GM18502 (cell line): ENCODE measurements at regions not wholly inside any gene's neighbourhood (a gene's known extent, or its start where the extent isn't known, plus 50 kb on each side); places are given as distances from the start of the nearest gene placed in this dataset.
A peak's percentile ranks its signal among the peaks of the same experiment; 100 is the strongest.

Experiments used
- ATAC-seq: cut with Tn5 transposase; IDR thresholded peaks from one replicate; pipeline ENCODE4 v1.9.1; 2021; ENCODE audit warnings: mild to moderate bottlenecking; ENCODE audit not compliant: unreplicated experiment, poor library complexity

DNA sequence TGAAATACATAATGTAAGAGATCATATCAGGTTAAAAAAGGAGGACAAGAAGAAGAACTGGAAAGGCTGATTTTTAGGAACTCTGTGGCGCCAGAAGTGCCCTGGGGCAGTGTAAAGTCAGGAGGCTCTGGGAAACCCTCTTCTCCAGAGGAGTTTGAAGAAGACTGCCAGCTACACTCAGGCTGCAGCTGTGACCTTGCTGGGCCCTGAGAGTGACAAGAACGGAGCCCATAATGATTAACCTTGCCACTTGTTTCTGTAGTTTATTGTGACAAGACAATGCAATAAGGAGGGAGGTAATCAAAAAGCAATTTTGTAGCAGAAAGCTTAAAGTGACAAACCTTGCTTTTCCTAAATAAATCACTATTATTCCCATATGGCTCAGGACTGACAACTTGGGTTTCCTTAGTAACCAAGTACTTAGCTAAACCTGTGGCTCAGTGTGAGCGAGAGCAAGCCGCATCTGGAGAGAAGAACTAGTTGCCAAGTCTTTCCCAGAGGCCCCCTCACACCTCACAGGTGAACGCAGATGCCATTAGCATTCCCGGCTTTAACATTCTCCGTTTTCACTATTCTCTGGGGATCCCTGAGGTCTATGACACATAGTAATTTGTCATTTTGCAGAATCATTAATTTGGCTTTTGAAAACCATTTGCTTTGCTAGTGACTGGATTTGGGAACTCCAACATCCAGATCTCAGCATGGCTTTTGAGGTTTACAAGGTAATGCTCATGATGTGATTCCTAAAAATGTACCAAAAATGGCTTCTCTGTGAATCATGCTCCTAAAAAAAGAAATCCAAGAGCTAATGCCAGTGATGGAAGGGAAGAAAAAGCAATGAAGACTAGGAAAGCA, 115.9 kb downstream of the OMA1 start:
- ATAC-seq, result no peak

GRCh38 chr1:58426918-58427317, 119.6 kb downstream of the OMA1 start:
- ATAC-seq, result no peak

DNA sequence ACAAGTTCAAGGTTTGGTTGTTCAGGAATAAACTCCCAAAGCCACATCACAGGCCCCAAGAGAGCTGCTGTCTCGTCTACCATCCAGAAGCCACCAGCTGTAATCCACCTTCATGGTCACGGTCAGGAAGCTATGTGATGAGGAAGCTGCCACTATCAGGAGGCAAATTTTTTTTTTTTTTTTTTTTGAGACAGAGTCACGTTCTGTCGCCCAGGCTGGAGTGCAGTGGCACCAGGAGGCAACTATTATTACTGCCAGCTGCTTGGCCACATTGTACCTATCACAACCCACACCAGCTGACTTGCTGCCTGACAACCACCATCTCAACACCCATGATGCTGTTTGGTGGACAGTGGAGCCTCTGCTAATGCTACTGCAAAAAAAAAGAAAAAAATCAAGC, 124.1 kb downstream of the OMA1 start:
- no peak for ATAC-seq

- ATAC-seq, result no peak
These were observed 128.0 kb downstream of the OMA1 start for GRCh38 chr1:58418283-58419228.

DNA sequence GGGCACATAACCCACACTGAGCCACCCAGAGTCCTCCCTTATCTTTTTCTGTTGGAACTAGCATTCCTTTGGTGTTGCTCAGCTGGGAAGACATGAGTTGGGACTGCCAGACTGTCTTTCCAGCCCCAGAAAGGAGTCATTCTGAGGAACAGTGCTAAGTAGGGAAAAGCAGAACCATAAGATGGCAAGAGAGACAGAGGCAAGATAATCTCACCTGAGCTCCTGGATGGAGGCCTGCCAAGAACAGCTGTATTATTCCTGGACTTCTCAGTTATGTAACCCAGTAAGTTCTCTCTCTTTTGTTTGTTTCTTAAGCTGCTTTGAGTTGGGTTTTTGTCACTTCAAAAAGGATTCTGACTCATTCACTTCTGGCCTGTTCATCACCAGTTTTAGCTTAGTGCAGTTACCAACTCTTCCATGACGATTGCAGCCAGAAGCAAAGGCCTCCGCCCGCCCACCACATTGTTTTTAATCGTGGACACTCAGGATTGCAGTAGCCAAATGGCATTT, 134.4 kb downstream of the OMA1 start:
- ATAC-seq, result no peak

- no peak for ATAC-seq
These were observed 136.6 kb downstream of the OMA1 start for GRCh38 chr1:58409890-58410289.

DNA sequence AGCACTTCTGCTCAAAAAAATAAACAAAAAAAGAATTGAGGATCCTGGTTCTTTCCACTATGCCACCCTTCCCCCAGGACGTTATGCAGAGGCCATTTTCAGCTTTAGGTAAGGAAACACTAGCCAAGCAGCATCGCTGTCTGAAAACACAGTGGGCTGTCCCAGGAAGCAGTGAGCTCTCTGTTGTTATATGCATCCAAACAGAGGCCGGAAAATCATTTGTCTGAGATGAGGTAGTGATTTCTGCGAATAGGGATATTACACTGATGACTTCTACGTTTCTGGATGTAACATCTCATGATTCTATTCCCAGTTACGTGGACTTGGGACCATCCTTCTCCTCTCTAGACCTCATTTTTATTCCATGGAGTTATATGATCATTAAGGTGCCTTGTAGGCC, 137.2 kb downstream of the OMA1 start:
- no peak for ATAC-seq

GRCh38 chr1:58406301-58407071, 140.0 kb downstream of the OMA1 start:
- ATAC-seq, result no peak

- no peak for ATAC-seq
These were observed 140.9 kb downstream of the OMA1 start for GRCh38 chr1:58405660-58406059.

- ATAC-seq, result no peak
These were observed 142.6 kb downstream of the OMA1 start for GRCh38 chr1:58403894-58404293.

DNA sequence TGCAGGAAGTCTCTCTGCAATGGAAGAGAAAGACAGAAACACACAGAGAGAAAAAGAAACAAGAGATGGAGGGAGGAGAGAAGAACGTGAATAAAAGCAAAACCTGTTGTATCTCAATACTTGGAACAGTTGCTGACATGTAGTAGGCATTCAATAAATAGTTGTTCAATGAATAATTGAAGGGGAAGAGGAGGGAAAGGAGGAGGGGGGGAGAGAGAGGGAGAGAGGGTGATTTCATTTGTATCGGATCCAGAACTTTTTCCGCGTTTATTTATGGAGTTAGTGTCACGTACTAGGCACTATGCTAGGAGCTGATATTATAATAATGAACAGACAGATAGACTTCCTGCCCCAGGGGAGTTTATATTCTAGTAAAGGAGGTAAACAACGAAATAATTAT, 144.1 kb downstream of the OMA1 start:
- no peak for ATAC-seq

- ATAC-seq, result no peak
These were observed 144.5 kb downstream of the OMA1 start for GRCh38 chr1:58401991-58402390.

GRCh38 chr1:58399176-58399575, 147.3 kb downstream of the OMA1 start:
- no peak for ATAC-seq

DNA sequence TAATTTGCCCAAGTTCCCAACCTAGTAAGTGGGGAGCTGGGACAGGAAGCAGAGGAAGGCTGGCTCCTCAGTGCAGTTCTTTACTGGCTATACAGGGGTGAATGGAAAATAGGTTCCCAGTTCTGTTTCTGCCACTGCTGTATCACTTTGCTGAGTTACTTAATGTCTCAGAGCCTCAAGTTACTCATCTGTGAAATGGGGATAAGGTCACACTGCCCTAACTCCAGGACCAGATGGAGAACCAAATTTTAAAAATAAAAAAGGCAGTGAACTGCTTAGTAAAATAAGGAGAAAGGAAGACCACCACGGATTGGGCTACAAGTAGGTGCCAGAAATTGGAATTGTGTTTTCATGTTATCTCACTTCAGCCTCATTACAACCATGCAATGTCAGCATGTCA, 147.8 kb downstream of the OMA1 start:
- no peak for ATAC-seq

DNA sequence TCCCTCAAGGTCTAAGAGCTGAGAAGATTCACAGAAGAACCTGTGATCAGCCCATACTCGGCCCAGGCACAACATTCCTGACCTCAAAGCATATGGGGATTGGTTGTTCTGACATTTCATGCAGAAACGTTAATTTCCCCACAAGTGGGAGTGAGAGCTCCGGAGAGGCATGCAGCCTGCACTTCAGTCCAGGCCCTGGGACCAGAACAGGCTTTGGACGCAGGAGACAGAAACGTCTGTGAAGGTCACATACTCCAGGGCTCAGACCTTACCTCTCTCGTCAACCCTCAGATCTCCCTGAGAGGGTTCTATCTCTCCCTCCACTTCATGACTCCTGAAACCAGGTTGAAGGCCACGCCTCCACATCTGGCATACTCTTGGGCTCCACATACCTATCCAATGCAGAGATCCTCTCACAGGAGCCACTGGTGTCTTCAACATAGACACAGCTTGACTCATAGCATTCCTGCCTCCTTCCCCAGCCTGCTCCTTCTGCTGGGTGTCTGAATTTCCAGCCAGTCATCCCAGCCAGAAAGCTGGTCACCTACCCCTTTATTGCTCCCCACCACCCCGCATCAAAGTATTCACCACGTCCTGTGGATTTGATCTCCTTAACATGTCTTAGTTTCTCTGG, 149.2 kb downstream of the OMA1 start:
- no peak for ATAC-seq

GRCh38 chr1:58396150-58396549, 150.4 kb downstream of the OMA1 start:
- ATAC-seq, result no peak

DNA sequence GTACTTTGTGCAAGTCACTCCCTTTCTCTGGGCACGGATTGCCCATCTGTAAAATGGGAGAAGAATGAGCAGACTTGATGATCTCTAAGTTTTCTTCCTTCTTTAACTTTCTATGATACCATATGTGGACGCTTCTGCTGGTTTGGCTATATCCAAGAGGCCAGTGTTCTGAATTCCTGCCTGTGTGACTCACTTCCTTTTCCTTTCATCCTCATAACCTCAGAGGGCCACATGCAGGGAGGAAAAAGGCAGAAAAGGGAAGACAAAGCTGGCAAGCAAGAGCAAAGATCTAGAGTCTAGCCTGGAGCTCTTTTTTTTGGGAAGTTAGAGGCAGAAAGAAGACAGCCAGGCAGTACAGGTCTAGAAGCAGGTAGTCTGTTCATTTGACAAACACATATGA, 151.2 kb downstream of the OMA1 start:
- no peak for ATAC-seq

DNA sequence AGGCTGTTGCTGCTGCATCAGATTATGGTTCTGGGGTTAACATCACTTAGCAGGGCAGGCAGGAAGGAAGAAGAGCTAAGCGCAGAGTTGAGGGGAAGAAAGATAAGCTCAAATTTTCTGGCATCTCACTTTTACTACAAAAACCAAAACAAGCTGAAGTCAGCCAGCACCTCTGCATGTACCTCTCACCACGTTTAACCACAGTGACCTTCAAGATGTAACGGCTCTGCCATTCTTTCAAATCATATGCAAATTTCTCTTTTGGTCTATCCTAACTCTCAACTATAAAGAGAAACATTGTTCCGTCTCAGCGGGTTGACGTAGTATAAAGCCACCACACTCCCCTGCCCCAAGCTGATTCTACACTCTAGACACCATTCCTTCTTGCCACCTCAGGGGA, 154.4 kb downstream of the OMA1 start:
- peak; percentile 72 for ATAC-seq

GRCh38 chr1:58391514-58391913, 155.0 kb downstream of the OMA1 start:
- no peak for ATAC-seq

DNA sequence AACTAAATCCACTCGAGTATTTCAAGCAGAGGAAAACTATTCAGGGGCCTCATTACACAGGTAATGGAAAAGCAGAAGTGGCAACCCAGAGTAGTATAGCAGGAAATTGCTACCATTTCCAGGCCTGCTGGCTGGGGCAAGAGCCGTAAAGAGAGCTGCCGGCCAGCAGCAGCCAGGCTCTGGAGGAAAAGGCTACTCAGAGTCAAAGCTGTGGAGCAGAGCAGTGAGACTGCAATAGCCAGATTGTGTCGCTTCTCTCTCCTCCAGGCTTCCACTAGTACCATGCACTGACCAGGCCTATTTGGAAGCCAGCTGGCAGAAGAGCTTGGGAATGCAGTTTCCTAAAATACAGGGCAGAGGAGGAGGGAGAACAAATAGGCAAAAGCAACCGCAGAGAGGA, 155.5 kb downstream of the OMA1 start:
- no peak for ATAC-seq
